Ascending aorta (tissue), 2 donors: ENCODE measurements at regions not wholly inside any gene's neighbourhood (a gene's known extent, or its start where the extent isn't known, plus 50 kb on each side); places are given as distances from the start of the nearest gene placed in this dataset.

ENCODE experiments used
- DNase-seq, 2 donors: peaks; one replicate each; pipeline ENCODE4 v3.0.0-alpha.2; 2019; ENCODE audit warnings: low spot score in 2 of 2
- H3K27ac ChIP-seq, 2 donors: fragments of 200-600 bp; sonication (generic); one replicate each; pipeline ENCODE4 v1.5.1; 2016 to 2017; ENCODE audit warnings: mild to moderate bottlenecking in 1 of 2
- H3K27me3 ChIP-seq: fragments of 200-600 bp; sonication (generic); one replicate; pipeline ENCODE4 v1.5.1; 2017
- H3K36me3 ChIP-seq, 2 donors: fragments of 200-600 bp; sonication (generic); one replicate each; pipeline ENCODE4 v1.5.1; 2016
- H3K4me1 ChIP-seq, 2 donors: fragments of 200-600 bp; sonication (generic); one replicate each; pipeline ENCODE4 v1.5.1; 2016 to 2017; ENCODE audit warnings: mild to moderate bottlenecking in 1 of 2
- H3K4me3 ChIP-seq, 2 donors: fragments of 200-600 bp; sonication (generic); one replicate each; pipeline ENCODE4 v1.5.1; 2016 to 2017; ENCODE audit warnings: mild to moderate bottlenecking in 1 of 2
- H3K9me3 ChIP-seq, 2 donors: fragments of 200-600 bp; sonication (generic); one replicate each; pipeline ENCODE4 v1.5.1; 2016
- intact Hi-C: fragments of 100-400 bp; cut with DNase I; formaldehyde crosslinking; loops from one replicate; pipeline ENCODE4 v1.15.1; 2023
- TF ChIP-seq, protein P1 (sequence below), 3 experiments: fragments of 200-600 bp in 2 of 3; fragments of 450-650 bp in 1 of 3; sonication (generic) in 2 of 3; IDR thresholded peaks; one replicate each; pipeline ENCODE4 v1.5.1; 2016 to 2019; ENCODE audit warnings: antibody characterized with exemption in 3 of 3, mild to moderate bottlenecking in 1 of 3, moderate library complexity in 1 of 3

DNA sequence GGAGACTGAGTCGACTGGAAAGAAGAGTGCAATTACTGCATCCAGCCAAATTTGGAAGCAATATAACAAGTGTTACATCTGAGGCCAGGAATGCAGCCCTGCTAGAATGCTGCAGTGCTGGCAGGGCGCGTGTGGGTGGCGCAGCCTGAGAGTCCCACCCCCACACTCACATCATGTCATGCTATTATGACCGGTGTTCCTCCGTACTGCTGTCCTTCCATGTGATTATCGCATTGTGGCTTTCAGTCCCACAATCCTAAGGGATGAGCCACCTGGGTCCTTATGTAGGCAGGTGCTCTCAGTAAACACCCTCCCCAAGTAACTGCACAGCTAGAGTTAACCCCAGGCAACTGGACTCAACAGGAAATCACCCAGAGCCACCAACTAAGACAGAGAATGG is 122.6 kb upstream of the CPEB2 start:
- intact Hi-C loops, result no loop called here
- H3K4me1 ChIP-seq, result peaks cover 0 to 4% of the 10 kb centered on the region in 2 donors
- H3K27me3 ChIP-seq, result no peaks in the 10 kb centered on the region
- no peak for DNase-seq
- no peaks in the 10 kb centered on the region for H3K36me3 ChIP-seq
- no peak overlapping the region for H3K27ac ChIP-seq
- no peak overlapping the region for H3K4me3 ChIP-seq
- no peaks in the 10 kb centered on the region for H3K9me3 ChIP-seq
- TF ChIP-seq, protein P1, sequence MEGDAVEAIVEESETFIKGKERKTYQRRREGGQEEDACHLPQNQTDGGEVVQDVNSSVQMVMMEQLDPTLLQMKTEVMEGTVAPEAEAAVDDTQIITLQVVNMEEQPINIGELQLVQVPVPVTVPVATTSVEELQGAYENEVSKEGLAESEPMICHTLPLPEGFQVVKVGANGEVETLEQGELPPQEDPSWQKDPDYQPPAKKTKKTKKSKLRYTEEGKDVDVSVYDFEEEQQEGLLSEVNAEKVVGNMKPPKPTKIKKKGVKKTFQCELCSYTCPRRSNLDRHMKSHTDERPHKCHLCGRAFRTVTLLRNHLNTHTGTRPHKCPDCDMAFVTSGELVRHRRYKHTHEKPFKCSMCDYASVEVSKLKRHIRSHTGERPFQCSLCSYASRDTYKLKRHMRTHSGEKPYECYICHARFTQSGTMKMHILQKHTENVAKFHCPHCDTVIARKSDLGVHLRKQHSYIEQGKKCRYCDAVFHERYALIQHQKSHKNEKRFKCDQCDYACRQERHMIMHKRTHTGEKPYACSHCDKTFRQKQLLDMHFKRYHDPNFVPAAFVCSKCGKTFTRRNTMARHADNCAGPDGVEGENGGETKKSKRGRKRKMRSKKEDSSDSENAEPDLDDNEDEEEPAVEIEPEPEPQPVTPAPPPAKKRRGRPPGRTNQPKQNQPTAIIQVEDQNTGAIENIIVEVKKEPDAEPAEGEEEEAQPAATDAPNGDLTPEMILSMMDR (IDR thresholded peaks at IDR 0.05), result no peak

DNA sequence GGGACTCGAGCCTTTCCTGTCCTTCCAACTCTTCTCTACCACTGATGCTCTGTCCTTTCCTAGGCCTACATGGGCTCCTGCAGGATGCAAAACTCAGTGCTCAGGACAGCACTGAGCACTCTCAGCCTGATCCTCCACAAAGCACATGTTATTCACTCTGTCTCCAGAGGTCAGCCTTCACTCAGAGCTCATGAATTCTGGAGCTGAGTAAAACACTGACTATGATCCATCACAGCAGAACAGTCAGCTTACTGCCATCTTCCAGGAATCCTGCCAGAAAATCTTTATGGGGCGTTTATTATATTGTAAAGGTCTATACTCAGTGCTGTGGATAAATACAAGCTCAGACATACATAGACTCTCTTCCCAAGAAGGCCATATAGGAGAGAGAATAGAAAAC is 121.5 kb upstream of the CPEB2 start:
- DNase-seq, result no peak
- Histone ChIP-seq H3K27ac (no peak overlapping the region), H3K9me3 (no peaks in the 10 kb centered on the region), H3K27me3 (no peaks in the 10 kb centered on the region), H3K36me3 (no peaks in the 10 kb centered on the region), H3K4me1 (peaks cover 0 to 4% of the 10 kb centered on the region in 2 donors), H3K4me3 (no peak overlapping the region)
- TF ChIP-seq, protein P1 (IDR thresholded peaks at IDR 0.05), result no peak
- intact Hi-C loops, result no loop called here

DNA sequence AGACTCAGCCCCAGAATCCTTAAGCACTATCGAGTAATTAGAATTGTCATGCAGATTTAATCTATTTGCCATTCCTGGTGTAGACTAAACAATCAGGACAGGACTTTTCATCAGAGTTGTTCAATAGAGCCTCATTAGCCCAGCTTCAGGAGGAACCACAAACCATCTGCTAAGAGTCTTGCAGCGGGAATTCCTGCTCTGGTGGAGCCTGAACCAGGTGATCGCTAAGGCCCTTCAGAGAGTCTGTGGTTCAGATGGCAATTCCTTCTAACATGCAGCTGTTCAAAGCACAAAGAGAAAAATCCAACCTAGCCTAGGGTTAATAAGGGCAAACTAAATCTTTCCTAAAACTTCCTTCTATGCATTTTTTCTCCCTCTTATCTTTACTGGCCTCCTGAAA is 119.1 kb upstream of the CPEB2 start:
- Histone ChIP-seq H3K4me3 (no peak overlapping the region), H3K27me3 (no peaks in the 10 kb centered on the region), H3K27ac (no peak overlapping the region), H3K4me1 (no peaks in the 10 kb centered on the region), H3K36me3 (no peaks in the 10 kb centered on the region), H3K9me3 (no peaks in the 10 kb centered on the region)
- no peak for DNase-seq
- TF ChIP-seq, protein P1 (IDR thresholded peaks at IDR 0.05), result no peak
- intact Hi-C loops, result no loop called here

DNA sequence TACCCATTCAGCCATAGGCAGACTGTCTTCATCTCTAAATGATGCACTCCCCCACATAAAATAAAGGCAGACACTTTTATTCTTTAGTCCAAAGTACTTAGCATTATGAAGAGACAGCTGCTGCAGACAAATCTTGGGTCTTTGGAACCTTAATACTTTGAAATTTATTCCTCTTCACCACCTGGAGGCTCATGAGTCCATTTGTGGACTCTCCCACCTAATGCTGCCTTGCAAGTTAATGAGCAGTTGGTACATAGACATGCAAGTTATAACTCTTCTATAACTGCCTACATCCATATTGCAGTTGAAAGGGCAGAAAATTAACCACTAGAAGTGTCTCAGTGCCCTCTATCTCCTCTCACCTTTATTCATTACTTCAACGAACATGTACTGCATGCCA is 118.6 kb upstream of the CPEB2 start:
- Histone ChIP-seq H3K4me1 (no peaks in the 10 kb centered on the region), H3K27me3 (no peaks in the 10 kb centered on the region), H3K4me3 (no peak overlapping the region), H3K9me3 (no peaks in the 10 kb centered on the region), H3K36me3 (no peaks in the 10 kb centered on the region), H3K27ac (no peak overlapping the region)
- intact Hi-C loops, result no loop called here
- TF ChIP-seq, protein P1 (IDR thresholded peaks at IDR 0.05), result no peak
- no peak for DNase-seq

DNA sequence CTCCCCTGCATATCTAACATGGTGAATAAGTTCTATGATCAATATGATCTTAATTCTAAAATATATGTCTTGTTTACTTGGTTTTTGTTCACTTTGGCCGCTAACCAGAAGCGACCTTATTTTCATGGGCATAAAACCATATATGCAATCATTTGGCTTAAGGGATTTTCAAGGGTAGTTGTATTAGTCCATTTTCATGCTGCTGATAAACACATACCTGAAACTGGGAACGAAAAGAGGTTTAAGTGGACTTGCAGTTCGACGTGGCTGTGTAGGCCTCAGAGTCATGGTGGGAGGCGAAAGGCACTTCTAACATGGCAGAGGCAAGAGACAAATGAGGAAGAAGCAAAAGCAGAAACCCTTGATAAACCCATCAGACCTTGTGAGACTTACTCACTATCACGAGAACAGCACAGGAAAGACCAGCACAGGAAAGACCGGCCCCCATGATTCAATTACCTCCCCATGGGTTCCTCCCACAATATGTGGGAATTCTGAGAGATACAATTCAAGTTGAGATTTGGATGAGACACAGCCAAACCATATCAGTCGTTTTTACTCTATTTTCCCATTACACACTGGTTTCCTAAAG is 114.3 kb upstream of the CPEB2 start:
- H3K4me3 ChIP-seq, result no peak overlapping the region
- DNase-seq, result no peak
- TF ChIP-seq, protein P1 (IDR thresholded peaks at IDR 0.05), result no peak
- H3K9me3 ChIP-seq, result no peaks in the 10 kb centered on the region
- no peak overlapping the region for H3K27ac ChIP-seq
- intact Hi-C loops, result no loop called here
- H3K4me1 ChIP-seq, result no peaks in the 10 kb centered on the region
- no peaks in the 10 kb centered on the region for H3K27me3 ChIP-seq
- H3K36me3 ChIP-seq, result no peaks in the 10 kb centered on the region
